Tibial nerve (tissue), 4 donors: ENCODE measurements at regions not wholly inside any gene's neighbourhood (a gene's known extent, or its start where the extent isn't known, plus 50 kb on each side); places are given as distances from the start of the nearest gene placed in this dataset.

Experiments used
- DNase-seq, 2 donors: peaks; one replicate each; pipeline ENCODE4 v3.0.0-alpha.2; 2019; ENCODE audit warnings: low spot score in 2 of 2
- H3K27ac ChIP-seq, 4 donors: fragments of 200-600 bp; sonication (generic) in 3 of 4; one replicate each; pipeline ENCODE4 v1.5.1; 2017 to 2019; ENCODE audit warnings: mild to moderate bottlenecking in 1 of 4
- H3K27me3 ChIP-seq, 2 donors: fragments of 200-600 bp; sonication (generic) in 1 of 2; one replicate each; pipeline versions ENCODE4 v1.5.1 to v1.6.0; 2017 to 2019
- H3K36me3 ChIP-seq, 3 donors: fragments of 200-600 bp; sonication (generic); one replicate each; pipeline ENCODE4 v1.5.1; 2018 to 2019
- H3K4me1 ChIP-seq, 4 donors: fragments of 200-600 bp; sonication (generic) in 3 of 4; one replicate each; pipeline ENCODE4 v1.5.1; 2017 to 2019
- H3K4me3 ChIP-seq, 4 donors: fragments of 200-600 bp; sonication (generic) in 3 of 4; one replicate each; pipeline ENCODE4 v1.5.1; 2017 to 2019; ENCODE audit warnings: mild to moderate bottlenecking in 1 of 4, moderate library complexity in 1 of 4
- H3K9me3 ChIP-seq, 4 donors: fragments of 200-600 bp; sonication (generic) in 3 of 4; one replicate each; pipeline ENCODE4 v1.5.1; 2017 to 2019
- CTCF ChIP-seq, 5 experiments: fragments of 200-600 bp in 3 of 5; fragments of 450-650 bp in 2 of 5; sonication (generic) in 3 of 5; IDR thresholded peaks; one replicate each; pipeline ENCODE4 v1.5.1; 2016 to 2019; ENCODE audit warnings: antibody characterized with exemption in 5 of 5, mild to moderate bottlenecking in 3 of 5, moderate library complexity in 2 of 5
- EP300 ChIP-seq, 2 donors: sonication (generic); formaldehyde crosslinking; IDR thresholded peaks; one replicate each; pipeline ENCODE4 v1.6.1; 2017; ENCODE audit warnings: antibody characterized with exemption in 2 of 2, mild to moderate bottlenecking in 1 of 2
- POLR2A ChIP-seq, 2 donors: fragments of 450-650 bp; IDR thresholded peaks; one replicate each; pipeline ENCODE4 v1.6.1; 2017; ENCODE audit warnings: antibody characterized with exemption in 2 of 2, mild to moderate bottlenecking in 2 of 2, moderate library complexity in 2 of 2
- WGBS, 2 donors: methylation state at CpG; one replicate each; pipeline ENCODE4 v1.1.5; 2018; 5-methylcytosine and 5-hydroxymethylcytosine counted together

GRCh38 chr3:168583977-168584376, 488.3 kb upstream of the GOLIM4 start:
- Histone ChIP-seq H3K36me3 (no peaks in the 10 kb centered on the region), H3K4me1 (peaks cover 0 to 11% (median 0%) of the 10 kb centered on the region in 4 donors), H3K27ac (no peak overlapping the region), H3K27me3 (no peaks in the 10 kb centered on the region), H3K4me3 (no peak overlapping the region), H3K9me3 (no peaks in the 10 kb centered on the region)
- TF ChIP-seq CTCF (IDR thresholded peaks at IDR 0.05) (no peak), EP300 (IDR thresholded peaks at IDR 0.05) (no peak), POLR2A (IDR thresholded peaks at IDR 0.05) (no peak)
- DNase-seq, result no peak
- 80 to 82% methylated on average over 3 of the region's 3 CpGs for WGBS, 2 donors

GRCh38 chr3:168582503-168582902, 486.8 kb upstream of the GOLIM4 start:
- H3K36me3 ChIP-seq, result no peaks in the 10 kb centered on the region
- no peaks in the 10 kb centered on the region for H3K27me3 ChIP-seq
- H3K4me3 ChIP-seq, result no peak overlapping the region
- H3K27ac ChIP-seq, result no peak overlapping the region
- TF ChIP-seq CTCF (IDR thresholded peaks at IDR 0.05), result no peak
- no peak for TF ChIP-seq POLR2A (IDR thresholded peaks at IDR 0.05)
- TF ChIP-seq EP300 (IDR thresholded peaks at IDR 0.05), result no peak
- no peak for DNase-seq
- H3K4me1 ChIP-seq, result peaks cover 0 to 11% (median 0%) of the 10 kb centered on the region in 4 donors
- H3K9me3 ChIP-seq, result no peaks in the 10 kb centered on the region

DNA sequence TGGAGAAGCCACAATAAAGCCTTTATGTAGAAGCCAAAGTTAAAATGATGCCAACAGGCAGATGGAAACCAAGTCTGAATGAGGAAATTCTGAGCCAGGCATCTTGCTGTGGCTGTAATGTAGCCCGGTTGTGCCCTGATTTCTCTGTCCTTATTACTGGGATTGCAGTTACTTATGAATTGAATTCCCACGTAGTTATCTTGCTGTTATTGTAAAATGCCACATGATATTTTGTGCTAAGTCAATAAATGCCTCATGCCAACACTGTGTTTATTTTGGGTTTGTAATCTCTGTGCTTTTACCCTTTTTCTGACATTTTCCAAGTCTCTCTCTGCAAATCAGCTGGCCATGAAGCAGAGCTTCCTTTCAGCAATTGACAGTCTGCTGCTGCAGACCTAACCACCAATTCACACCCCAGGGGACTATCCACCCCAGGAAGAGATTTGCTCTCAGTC, 486.1 kb upstream of the GOLIM4 start:
- Histone ChIP-seq H3K4me1 (peaks cover 0 to 11% (median 0%) of the 10 kb centered on the region in 4 donors), H3K27ac (no peak overlapping the region), H3K36me3 (no peaks in the 10 kb centered on the region), H3K4me3 (no peak overlapping the region), H3K27me3 (no peaks in the 10 kb centered on the region), H3K9me3 (no peaks in the 10 kb centered on the region)
- 15 to 20% methylated on average over 2 of the region's 2 CpGs for WGBS, 2 donors
- no peak for TF ChIP-seq POLR2A (IDR thresholded peaks at IDR 0.05)
- TF ChIP-seq EP300 (IDR thresholded peaks at IDR 0.05), result no peak
- TF ChIP-seq CTCF (IDR thresholded peaks at IDR 0.05), result no peak
- no peak for DNase-seq

- H3K9me3 ChIP-seq, result no peaks in the 10 kb centered on the region
- no peaks in the 10 kb centered on the region for H3K36me3 ChIP-seq
- H3K27ac ChIP-seq, result no peak overlapping the region
- 76 to 86% methylated on average over 1 of the region's 1 CpG for WGBS, 2 donors
- no peak overlapping the region for H3K4me3 ChIP-seq
- H3K4me1 ChIP-seq, result peaks cover 0 to 15% (median 0%) of the 10 kb centered on the region in 4 donors
- TF ChIP-seq EP300 (IDR thresholded peaks at IDR 0.05) (no peak), POLR2A (IDR thresholded peaks at IDR 0.05) (no peak), CTCF (IDR thresholded peaks at IDR 0.05) (no peak)
- DNase-seq, result no peak
- H3K27me3 ChIP-seq, result no peaks in the 10 kb centered on the region
These were observed 483.3 kb upstream of the GOLIM4 start for GRCh38 chr3:168579010-168579409.

GRCh38 chr3:168575750-168576149, 480.0 kb upstream of the GOLIM4 start:
- Histone ChIP-seq H3K27ac (no peak overlapping the region), H3K9me3 (no peaks in the 10 kb centered on the region), H3K4me1 (peaks cover 0 to 4% (median 0%) of the 10 kb centered on the region in 4 donors), H3K36me3 (no peaks in the 10 kb centered on the region), H3K4me3 (no peak overlapping the region), H3K27me3 (no peaks in the 10 kb centered on the region)
- 27 to 43% methylated on average over 2 of the region's 2 CpGs for WGBS, 2 donors
- no peak for TF ChIP-seq CTCF (IDR thresholded peaks at IDR 0.05)
- TF ChIP-seq POLR2A (IDR thresholded peaks at IDR 0.05), result no peak
- TF ChIP-seq EP300 (IDR thresholded peaks at IDR 0.05), result no peak
- no peak for DNase-seq
